Parathyroid adenoma (tissue), 2 donors: ENCODE measurements at regions not wholly inside any gene's neighbourhood (a gene's known extent, or its start where the extent isn't known, plus 50 kb on each side); places are given as distances from the start of the nearest gene placed in this dataset.

Source experiments
- H2AFZ ChIP-seq: fragments of 300-600 bp; sonication (generic); one replicate; pipeline ENCODE4 v1.7.0; 2017; ENCODE audit warnings: antibody characterized with exemption, mild to moderate bottlenecking
- H3K27ac ChIP-seq: fragments of 300-600 bp; sonication (generic); one replicate; pipeline ENCODE4 v1.7.0; 2017
- H3K27me3 ChIP-seq: fragments of 300-600 bp; sonication (generic); one replicate; pipeline ENCODE4 v1.7.0; 2017; ENCODE audit warnings: low read length; ENCODE audit not compliant: control insufficient read depth, insufficient read depth
- H3K36me3 ChIP-seq: fragments of 300-600 bp; sonication (generic); one replicate; pipeline ENCODE4 v1.7.0; 2017; ENCODE audit warnings: low read length; ENCODE audit not compliant: control insufficient read depth, insufficient read depth
- H3K4me1 ChIP-seq: fragments of 300-600 bp; sonication (generic); one replicate; pipeline ENCODE4 v1.7.0; 2017; ENCODE audit warnings: control low read depth
- H3K4me2 ChIP-seq: fragments of 300-600 bp; sonication (generic); one replicate; pipeline ENCODE4 v1.7.0; 2017; ENCODE audit warnings: low read length
- H3K4me3 ChIP-seq: fragments of 300-600 bp; sonication (generic); one replicate; pipeline ENCODE4 v1.7.0; 2017; ENCODE audit warnings: low read depth, low read length
- H3K79me2 ChIP-seq: fragments of 300-600 bp; sonication (generic); one replicate; pipeline ENCODE4 v1.7.0; 2017; ENCODE audit warnings: control low read depth
- H3K9ac ChIP-seq: fragments of 300-600 bp; sonication (generic); one replicate; pipeline ENCODE4 v1.7.0; 2017; ENCODE audit warnings: mild to moderate bottlenecking
- H3K9me3 ChIP-seq: fragments of 300-600 bp; sonication (generic); one replicate; pipeline ENCODE4 v1.7.0; 2017; ENCODE audit warnings: low read length; ENCODE audit not compliant: control insufficient read depth
- TF ChIP-seq, protein P1 (sequence below): fragments of 300-600 bp; sonication (generic); IDR thresholded peaks from one replicate; pipeline ENCODE4 v1.7.0; 2017; ENCODE audit warnings: antibody characterized with exemption, mild to moderate bottlenecking
- donor health status: primary hyperparathyroidism.

DNA sequence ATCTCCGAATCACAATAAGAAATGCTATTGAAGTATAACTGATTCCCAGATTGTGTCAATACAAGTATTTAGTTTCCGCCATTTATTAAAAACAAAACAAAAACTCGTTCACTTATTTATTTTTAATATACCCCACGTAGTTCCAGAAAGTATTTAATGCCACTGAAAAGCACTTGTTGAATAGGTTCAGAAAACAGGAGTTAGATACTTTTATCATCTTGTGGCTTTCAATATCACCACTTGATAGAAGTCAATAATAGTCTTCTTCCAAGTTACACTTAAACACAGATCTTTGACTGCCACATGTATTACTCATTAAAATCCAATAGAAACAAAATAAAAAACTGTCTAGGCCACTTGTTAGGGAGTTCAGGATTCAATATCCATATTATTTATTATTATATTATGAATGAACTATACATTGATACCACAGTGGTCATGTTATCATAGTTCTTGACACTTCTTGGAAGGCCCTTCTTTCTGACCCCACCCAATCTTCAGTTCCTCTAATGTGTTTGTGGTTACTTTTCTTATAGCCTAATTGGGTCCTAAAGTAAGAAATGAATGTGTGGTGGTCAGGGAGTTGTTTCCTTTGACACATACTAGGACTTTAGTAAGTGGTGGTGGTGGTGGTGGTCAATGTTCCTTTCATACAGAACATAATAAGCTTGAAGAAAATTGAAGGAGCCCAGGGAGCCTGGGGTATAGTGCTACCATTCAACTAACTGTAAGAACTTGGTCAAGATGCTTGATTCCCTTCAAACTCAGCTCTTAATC is 221.3 kb upstream of the ITGA4 start:
- TF ChIP-seq, protein P1, sequence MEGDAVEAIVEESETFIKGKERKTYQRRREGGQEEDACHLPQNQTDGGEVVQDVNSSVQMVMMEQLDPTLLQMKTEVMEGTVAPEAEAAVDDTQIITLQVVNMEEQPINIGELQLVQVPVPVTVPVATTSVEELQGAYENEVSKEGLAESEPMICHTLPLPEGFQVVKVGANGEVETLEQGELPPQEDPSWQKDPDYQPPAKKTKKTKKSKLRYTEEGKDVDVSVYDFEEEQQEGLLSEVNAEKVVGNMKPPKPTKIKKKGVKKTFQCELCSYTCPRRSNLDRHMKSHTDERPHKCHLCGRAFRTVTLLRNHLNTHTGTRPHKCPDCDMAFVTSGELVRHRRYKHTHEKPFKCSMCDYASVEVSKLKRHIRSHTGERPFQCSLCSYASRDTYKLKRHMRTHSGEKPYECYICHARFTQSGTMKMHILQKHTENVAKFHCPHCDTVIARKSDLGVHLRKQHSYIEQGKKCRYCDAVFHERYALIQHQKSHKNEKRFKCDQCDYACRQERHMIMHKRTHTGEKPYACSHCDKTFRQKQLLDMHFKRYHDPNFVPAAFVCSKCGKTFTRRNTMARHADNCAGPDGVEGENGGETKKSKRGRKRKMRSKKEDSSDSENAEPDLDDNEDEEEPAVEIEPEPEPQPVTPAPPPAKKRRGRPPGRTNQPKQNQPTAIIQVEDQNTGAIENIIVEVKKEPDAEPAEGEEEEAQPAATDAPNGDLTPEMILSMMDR = no peak

DNA sequence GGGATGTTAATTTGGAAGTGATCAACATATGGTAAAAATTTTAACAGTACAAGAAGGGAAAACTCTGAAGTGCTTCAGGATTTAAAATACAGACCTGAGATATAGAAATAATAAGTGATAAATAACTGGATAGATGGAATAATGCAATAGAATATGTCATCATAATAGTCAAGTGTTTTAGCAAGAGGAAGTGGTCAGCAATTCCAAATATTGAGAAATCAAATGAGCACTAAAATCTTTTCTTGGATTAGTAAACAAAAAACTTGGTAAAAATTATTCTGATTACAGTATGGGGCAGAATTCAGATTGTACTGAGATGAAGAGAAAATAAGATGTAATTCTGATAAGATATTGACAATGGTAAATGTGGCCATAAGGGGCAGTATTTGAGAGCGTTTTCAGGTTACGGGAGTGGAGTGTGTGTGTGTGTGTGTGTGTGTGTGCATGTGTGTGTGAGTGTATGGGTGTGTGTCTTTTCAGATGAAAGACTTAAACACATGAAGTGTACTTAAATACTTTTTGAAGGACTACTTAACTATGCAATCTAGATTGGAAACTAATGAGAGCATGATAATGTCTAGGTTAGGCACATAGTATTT is 217.9 kb upstream of the ITGA4 start:
- H3K9ac ChIP-seq = no peak overlapping the region

More for the DNA sequence above, 221.3 kb upstream of the ITGA4 start:
- Histone ChIP-seq H3K4me2 (no peak overlapping the region), H3K79me2 (no peaks in the 10 kb centered on the region), H3K36me3 (no peaks in the 10 kb centered on the region), H3K27ac (no peak overlapping the region), H3K9ac (no peak overlapping the region), H2AFZ (no peak overlapping the region), H3K27me3 (no peaks in the 10 kb centered on the region), H3K9me3 (no peaks in the 10 kb centered on the region), H3K4me1 (no peaks in the 10 kb centered on the region), H3K4me3 (no peak overlapping the region)

DNA sequence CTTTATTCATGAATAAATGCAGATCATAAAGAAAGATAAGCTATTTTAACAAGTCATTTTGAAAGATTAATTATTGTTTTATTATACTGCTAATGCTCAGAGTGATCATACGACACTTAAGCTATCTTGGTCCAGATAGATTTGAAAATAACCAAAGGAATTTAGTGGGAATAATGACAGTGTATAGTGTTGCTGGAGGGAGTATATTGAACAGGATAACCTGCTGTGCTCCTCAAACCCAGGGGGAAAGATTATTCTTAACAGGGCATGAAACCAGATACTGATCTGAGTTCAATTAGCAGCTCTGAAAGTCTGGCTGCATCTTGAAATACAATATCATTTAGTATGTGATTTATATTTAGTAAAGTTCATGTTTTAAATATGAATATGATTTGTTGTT is 216.3 kb upstream of the ITGA4 start:
- Histone ChIP-seq H2AFZ (no peak overlapping the region), H3K4me1 (no peaks in the 10 kb centered on the region), H3K27me3 (no peaks in the 10 kb centered on the region), H3K36me3 (no peaks in the 10 kb centered on the region), H3K27ac (no peak overlapping the region), H3K4me2 (no peak overlapping the region), H3K4me3 (no peak overlapping the region), H3K9ac (no peak overlapping the region), H3K79me2 (no peaks in the 10 kb centered on the region), H3K9me3 (no peaks in the 10 kb centered on the region)
- TF ChIP-seq, protein P1 = no peak

More for the DNA sequence above, 217.9 kb upstream of the ITGA4 start:
- Histone ChIP-seq H2AFZ (no peak overlapping the region), H3K27ac (no peak overlapping the region), H3K4me3 (no peak overlapping the region), H3K9me3 (no peaks in the 10 kb centered on the region), H3K36me3 (no peaks in the 10 kb centered on the region), H3K4me2 (no peak overlapping the region), H3K27me3 (no peaks in the 10 kb centered on the region), H3K79me2 (no peaks in the 10 kb centered on the region), H3K4me1 (no peaks in the 10 kb centered on the region)
- TF ChIP-seq, protein P1 = no peak

DNA sequence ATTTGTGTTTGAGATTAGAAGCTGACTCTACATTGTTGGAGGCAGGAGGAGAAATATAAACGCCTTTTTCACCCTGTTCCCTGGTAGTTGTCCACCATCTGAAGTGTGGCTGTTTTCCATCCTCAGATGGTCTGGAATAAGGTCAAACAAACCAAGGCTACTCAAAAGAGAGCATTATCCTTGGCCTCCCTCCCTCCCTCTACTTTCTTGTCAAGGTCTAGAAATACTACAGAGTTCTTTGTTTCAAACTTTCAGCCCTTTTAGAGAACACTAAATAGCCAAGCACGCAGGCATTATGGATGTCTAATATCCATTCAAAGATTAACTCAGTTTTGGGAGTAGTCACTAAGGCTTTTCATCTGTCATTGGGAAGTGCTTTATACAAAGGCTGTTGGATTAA is 215.8 kb upstream of the ITGA4 start:
- Histone ChIP-seq H3K4me3 (no peak overlapping the region), H3K4me2 (no peak overlapping the region), H2AFZ (no peak overlapping the region), H3K36me3 (no peaks in the 10 kb centered on the region), H3K27ac (no peak overlapping the region), H3K27me3 (no peaks in the 10 kb centered on the region), H3K4me1 (no peaks in the 10 kb centered on the region), H3K79me2 (no peaks in the 10 kb centered on the region), H3K9ac (no peak overlapping the region), H3K9me3 (no peaks in the 10 kb centered on the region)
- TF ChIP-seq, protein P1 = no peak
